ENCODE measurements at regions not wholly inside any gene's neighbourhood (a gene's known extent, or its start where the extent isn't known, plus 50 kb on each side); places are given as distances from the start of the nearest gene placed in this dataset.
A peak's percentile ranks its signal among the peaks of the same experiment; 100 is the strongest.

GRCh38 chr12:92248977-92249376, 103.3 kb upstream of the BTG1 start:
- DNase-seq (ENCODE audit: low spot score), result no peak
- no peaks in the 10 kb centered on the region for H3K36me3 ChIP-seq (ENCODE audit: insufficient read depth, low read length, poor library complexity, severe bottlenecking)
- intact Hi-C loops (cut with micrococcal nuclease; ENCODE audit: unreplicated experiment), result no loop called here
- TF ChIP-seq EZH2 (IDR thresholded peaks at IDR 0.05; ENCODE audit: borderline replicate concordance, low read depth, low read length, poor library complexity, severe bottlenecking), result no peak
- BruUV-seq (replicated peaks), result no TSS peak
- POLR2A ChIA-PET (ENCODE audit: low non-redundant PET), result no interaction called here
- CTCF ChIA-PET, result no interaction called here
- no peaks in the 10 kb centered on the region for H3K9me3 ChIP-seq (ENCODE audit: low read depth, low read length, poor library complexity, severe bottlenecking)
- H3K4me1 ChIP-seq (ENCODE audit: insufficient read depth, low read length, poor library complexity, severe bottlenecking), result no peaks in the 10 kb centered on the region
- no peaks in the 10 kb centered on the region for H3K27me3 ChIP-seq (replicated peaks; ENCODE audit: insufficient read depth, low read depth, low read length, poor library complexity)
- no peak overlapping the region for H3K4me3 ChIP-seq (ENCODE audit: low read depth, low read length, poor library complexity, severe bottlenecking)
- no peak overlapping the region for H3K27ac ChIP-seq (ENCODE audit: low read depth, low read length, poor library complexity, severe bottlenecking)

DNA sequence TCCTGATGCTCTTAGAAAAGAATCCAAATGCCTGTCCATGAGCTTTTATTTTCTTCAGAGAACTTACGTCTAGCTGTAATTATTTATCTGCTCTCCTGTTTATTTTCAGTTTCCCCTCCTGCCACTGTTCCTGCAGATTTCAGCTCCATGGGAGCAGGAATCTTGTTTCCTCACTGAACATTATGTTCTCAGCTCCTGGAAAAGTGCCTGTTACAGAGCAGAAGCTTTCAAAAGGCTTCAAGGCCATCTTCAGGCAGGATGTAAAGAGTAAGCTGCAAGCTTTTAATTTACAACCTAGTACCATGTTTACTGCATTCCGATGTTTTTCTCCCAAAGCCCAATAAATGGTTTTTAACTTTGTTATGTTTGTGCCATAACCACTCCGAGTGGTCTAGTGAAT, 98.4 kb upstream of the BTG1 start:
- ChIA-PET CTCF (no interaction called here), POLR2A (ENCODE audit: low non-redundant PET) (interaction anchor here (0.5 kb wide), 1 partner anchor 18 kb away, joined by 8 read pairs; no protein-coding TSS in a partner anchor)
- no peaks in the 10 kb centered on the region for H3K36me3 ChIP-seq (ENCODE audit: insufficient read depth, low read length, poor library complexity, severe bottlenecking)
- no peak for DNase-seq (ENCODE audit: low spot score)
- no peak overlapping the region for H3K27ac ChIP-seq (ENCODE audit: low read depth, low read length, poor library complexity, severe bottlenecking)
- BruUV-seq (replicated peaks), result no TSS peak
- no peaks in the 10 kb centered on the region for H3K27me3 ChIP-seq (replicated peaks; ENCODE audit: insufficient read depth, low read depth, low read length, poor library complexity)
- intact Hi-C loops (cut with micrococcal nuclease; ENCODE audit: unreplicated experiment), result no loop called here
- no peaks in the 10 kb centered on the region for H3K4me1 ChIP-seq (ENCODE audit: insufficient read depth, low read length, poor library complexity, severe bottlenecking)
- H3K4me3 ChIP-seq (ENCODE audit: low read depth, low read length, poor library complexity, severe bottlenecking), result no peak overlapping the region
- no peaks in the 10 kb centered on the region for H3K9me3 ChIP-seq (ENCODE audit: low read depth, low read length, poor library complexity, severe bottlenecking)
- TF ChIP-seq EZH2 (IDR thresholded peaks at IDR 0.05; ENCODE audit: borderline replicate concordance, low read depth, low read length, poor library complexity, severe bottlenecking) (no peak), CTCF (conservative IDR thresholded peaks at IDR 0.05; ENCODE audit: low read depth, low read length) (0 out of 2 replicates have a peak, but pooled peaks have one; percentile 15)

- intact Hi-C loops (cut with micrococcal nuclease; ENCODE audit: unreplicated experiment), result no loop called here
- H3K36me3 ChIP-seq (ENCODE audit: insufficient read depth, low read length, poor library complexity, severe bottlenecking), result no peaks in the 10 kb centered on the region
- no peaks in the 10 kb centered on the region for H3K27me3 ChIP-seq (replicated peaks; ENCODE audit: insufficient read depth, low read depth, low read length, poor library complexity)
- ChIA-PET POLR2A (ENCODE audit: low non-redundant PET) (no interaction called here), CTCF (no interaction called here)
- no TSS peak for BruUV-seq (replicated peaks)
- no peak overlapping the region for H3K27ac ChIP-seq (ENCODE audit: low read depth, low read length, poor library complexity, severe bottlenecking)
- no peak overlapping the region for H3K4me3 ChIP-seq (ENCODE audit: low read depth, low read length, poor library complexity, severe bottlenecking)
- no peaks in the 10 kb centered on the region for H3K9me3 ChIP-seq (ENCODE audit: low read depth, low read length, poor library complexity, severe bottlenecking)
- peak; percentile 36 for DNase-seq (ENCODE audit: low spot score)
- peaks cover 3% of the 10 kb centered on the region for H3K4me1 ChIP-seq (ENCODE audit: insufficient read depth, low read length, poor library complexity, severe bottlenecking)
- TF ChIP-seq CTCF (conservative IDR thresholded peaks at IDR 0.05; ENCODE audit: low read depth, low read length) (no peak), EZH2 (IDR thresholded peaks at IDR 0.05; ENCODE audit: borderline replicate concordance, low read depth, low read length, poor library complexity, severe bottlenecking) (no peak)
These were observed 97.3 kb upstream of the BTG1 start for GRCh38 chr12:92242907-92243306.

DNA sequence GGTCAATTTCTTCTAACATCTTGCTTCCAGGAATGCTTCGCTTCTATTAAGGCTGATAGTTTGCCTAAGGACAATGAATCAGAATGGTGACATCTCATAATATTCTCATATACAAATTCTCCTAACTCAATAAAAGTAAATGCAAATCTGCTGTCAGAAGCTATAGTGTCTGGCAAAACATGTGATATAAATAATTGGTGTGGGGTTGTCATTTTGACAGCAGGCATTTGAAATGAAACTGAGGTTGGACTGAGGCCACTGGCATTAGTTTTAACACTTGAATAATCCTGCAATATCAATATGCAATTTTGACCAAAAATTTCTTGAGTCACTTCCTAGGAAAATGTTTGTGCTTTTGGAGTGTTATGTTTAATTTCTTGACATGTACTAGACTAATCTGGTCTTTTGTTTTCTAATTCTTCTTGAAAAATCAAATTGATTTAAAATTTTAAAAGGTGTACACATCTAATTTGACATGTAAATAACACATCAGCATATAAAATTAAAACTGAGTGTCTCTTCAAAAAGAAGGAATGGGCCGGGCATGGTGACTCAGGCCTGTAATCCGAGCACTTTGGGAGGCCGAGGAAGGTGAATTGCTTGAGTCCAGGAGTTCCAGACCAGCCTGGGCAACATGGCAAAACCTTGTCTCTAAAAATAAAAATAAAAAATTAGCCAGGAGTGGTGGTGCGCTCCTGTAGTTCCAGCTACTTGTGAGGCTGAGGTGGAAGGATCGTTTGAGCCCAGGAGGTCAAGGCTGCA, 92.3 kb upstream of the BTG1 start:
- CTCF ChIA-PET, result no interaction called here

More for the DNA sequence above, 92.3 kb upstream of the BTG1 start:
- Histone ChIP-seq H3K27ac (ENCODE audit: low read depth, low read length, poor library complexity, severe bottlenecking) (no peak overlapping the region), H3K4me3 (ENCODE audit: low read depth, low read length, poor library complexity, severe bottlenecking) (no peak overlapping the region), H3K4me1 (ENCODE audit: insufficient read depth, low read length, poor library complexity, severe bottlenecking) (peaks cover 3% of the 10 kb centered on the region), H3K9me3 (ENCODE audit: low read depth, low read length, poor library complexity, severe bottlenecking) (no peaks in the 10 kb centered on the region), H3K27me3 (replicated peaks; ENCODE audit: insufficient read depth, low read depth, low read length, poor library complexity) (no peaks in the 10 kb centered on the region), H3K36me3 (ENCODE audit: insufficient read depth, low read length, poor library complexity, severe bottlenecking) (no peaks in the 10 kb centered on the region)
- no TSS peak for BruUV-seq (replicated peaks)
- no peak for DNase-seq (ENCODE audit: low spot score)
- TF ChIP-seq EZH2 (IDR thresholded peaks at IDR 0.05; ENCODE audit: borderline replicate concordance, low read depth, low read length, poor library complexity, severe bottlenecking) (no peak), CTCF (conservative IDR thresholded peaks at IDR 0.05; ENCODE audit: low read depth, low read length) (no peak)
- POLR2A ChIA-PET (ENCODE audit: low non-redundant PET), result no interaction called here
- intact Hi-C loops (cut with micrococcal nuclease; ENCODE audit: unreplicated experiment), result no loop called here

Measured in A673 (cell line).